Anterior cingulate cortex (tissue), 58 donors: ENCODE measurements at regions not wholly inside any gene's neighbourhood (a gene's known extent, or its start where the extent isn't known, plus 50 kb on each side); places are given as distances from the start of the nearest gene placed in this dataset.
"Not testable (repeated sequence)": the region's sequence is repeated elsewhere in the genome, so short reads cannot be mapped to it uniquely, and the experiment has no call there.

Experiments
- DNase-seq, 58 donors: peaks; one replicate each; lab custom pipeline; 2025; lab: John Stamatoyannopoulos, UW

DNA sequence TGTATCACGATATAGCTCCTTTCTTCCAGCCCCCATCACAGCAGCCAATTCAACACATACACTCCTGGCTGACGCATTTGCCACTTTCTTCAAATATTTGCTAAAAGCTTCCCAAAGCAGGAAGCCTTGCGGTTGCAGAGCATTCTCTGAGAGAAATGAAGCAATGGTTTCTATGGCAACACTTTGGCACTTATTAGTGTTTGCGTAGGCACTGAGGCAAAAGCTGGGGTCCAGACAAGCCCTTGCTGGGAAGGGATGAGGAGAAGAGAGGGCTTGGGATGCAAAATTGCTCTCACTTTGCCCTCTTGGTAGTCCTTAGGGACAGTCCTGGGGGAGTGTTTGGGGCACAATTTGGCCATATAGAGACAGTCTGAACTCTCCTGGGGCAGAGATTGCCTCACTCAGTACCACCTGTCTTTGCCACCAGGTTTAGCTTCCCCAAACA lies 55.0 kb upstream of the PAK3 start:
- DNase-seq: peak in 27 of 58 donors; percentile 0 to 43 (median 2)

DNA sequence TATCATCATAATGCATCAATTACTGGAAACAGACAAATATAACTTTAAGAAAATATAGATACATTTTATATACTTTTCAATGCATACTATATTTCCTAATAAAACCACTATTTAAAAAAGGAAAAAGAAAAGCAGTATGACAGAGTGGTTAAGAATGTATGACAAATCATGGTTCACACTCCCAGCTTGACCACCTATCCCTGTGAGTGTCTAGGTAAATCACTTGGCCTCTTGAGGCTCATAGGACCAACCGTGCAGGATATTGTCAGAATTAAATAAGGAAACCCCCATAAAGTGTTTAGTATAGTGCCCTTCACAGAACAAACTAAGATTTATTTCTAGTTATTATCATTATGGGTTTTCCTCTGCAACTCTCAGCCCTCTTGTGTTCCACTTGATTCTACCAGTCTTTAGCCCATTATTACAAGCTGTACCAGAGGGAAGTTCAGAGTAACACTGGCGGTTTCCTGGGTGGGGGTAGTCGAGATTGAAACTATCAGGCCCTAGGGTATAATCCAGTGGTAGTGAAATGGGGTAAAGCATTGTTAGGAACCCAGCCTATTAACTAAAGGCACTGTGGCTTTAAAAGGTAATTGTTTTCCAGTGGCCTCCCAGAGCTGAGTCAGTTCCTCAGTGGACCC lies 55.5 kb upstream of the PAK3 start:
- no peak for DNase-seq

DNA sequence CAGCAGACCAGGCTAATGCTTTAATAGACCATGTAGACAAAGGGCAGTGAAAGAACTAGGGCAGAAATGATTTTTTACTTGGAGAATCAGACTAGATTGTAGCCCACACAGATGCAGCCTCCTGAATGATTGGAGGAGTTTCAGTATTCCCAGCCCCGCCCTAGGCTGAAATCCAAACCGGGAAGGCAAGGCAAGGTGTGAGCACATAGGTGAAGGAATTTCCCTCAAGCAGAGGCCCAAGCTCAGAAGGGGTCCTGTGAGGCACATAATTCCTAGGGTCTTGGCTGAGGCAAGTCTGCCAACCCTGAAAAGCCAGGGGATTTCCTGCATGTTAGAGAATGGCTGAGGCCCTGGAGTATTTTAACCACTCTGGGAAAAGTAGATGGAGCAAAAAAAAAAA lies 56.4 kb upstream of the PAK3 start:
- DNase-seq: no peak

DNA sequence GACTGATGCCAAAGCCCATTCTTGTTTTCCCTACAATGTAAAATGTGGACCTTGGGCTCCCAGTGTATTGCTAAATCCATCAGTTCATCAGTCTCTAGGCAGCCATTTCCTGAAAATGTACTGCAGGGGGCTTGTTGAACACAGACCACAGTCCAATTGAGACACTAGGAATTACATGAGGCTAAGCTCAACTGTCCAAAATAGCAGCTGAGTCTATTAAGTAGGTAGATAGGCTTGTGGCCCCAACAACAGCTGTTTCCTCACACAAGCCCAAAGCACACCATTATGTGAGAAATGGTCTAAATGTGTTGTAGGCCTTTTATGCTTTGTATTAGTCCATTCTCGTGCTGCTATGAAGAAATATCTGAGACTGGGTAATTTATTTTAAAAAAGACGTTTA lies 60.0 kb upstream of the PAK3 start:
- DNase-seq: no peak

DNA sequence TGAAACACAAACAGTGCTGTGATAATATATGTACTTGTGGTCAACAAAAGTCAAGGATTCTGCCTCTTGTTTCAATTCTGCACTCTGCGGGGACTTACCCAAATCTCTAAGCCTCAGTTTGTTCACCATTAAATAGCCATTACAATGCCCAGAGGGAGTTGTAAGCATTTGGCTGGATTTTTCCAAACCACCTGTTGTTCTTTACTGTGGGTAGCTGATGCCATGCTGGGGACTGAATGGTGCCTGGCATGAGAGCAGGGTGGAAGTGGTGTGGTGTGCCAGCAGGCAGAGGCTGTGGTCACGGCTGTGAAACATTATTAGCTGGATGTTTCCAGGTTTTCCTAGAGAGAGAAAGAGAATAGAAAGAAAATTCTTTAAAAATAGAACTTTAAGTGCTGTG lies 60.7 kb upstream of the PAK3 start:
- no peak for DNase-seq

DNA sequence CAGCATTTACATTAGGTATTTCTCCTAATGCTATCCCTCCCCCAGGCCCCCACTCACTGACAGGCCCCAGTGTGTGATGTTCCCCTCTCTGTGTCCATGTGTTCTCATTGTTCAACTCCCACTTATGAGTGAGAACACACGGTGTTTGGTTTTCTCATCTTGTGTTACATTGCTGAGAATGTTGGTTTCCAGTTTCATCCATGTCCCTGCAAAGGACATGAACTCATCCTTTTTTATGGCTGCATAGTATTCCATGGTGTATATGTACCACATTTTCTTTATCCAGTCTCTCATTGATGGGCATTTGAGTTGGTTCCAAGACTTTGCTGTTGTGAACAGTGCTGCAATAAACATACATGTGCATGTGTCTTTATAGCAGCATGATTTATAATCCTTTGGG lies 73.0 kb upstream of the PAK3 start:
- not testable (repeated sequence) for DNase-seq

DNA sequence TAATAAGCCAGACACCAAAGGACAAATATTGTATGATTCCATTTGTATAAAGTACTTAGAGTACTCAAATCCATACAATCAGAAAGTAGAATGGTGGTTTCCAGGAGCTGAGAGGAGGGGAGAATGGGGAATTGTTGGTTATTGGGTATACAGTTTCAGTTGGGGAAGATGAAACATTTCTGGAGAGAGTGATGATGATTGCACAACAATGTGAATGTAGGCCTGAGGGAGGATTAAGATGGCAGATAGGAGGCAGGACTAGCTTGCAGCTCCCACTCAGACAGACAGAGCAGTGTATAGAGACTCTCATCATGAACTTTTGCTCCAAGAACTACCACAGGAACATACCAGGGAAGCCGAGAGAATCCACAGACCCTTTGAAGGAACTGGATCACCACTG lies 75.7 kb upstream of the PAK3 start:
- no peak for DNase-seq

DNA sequence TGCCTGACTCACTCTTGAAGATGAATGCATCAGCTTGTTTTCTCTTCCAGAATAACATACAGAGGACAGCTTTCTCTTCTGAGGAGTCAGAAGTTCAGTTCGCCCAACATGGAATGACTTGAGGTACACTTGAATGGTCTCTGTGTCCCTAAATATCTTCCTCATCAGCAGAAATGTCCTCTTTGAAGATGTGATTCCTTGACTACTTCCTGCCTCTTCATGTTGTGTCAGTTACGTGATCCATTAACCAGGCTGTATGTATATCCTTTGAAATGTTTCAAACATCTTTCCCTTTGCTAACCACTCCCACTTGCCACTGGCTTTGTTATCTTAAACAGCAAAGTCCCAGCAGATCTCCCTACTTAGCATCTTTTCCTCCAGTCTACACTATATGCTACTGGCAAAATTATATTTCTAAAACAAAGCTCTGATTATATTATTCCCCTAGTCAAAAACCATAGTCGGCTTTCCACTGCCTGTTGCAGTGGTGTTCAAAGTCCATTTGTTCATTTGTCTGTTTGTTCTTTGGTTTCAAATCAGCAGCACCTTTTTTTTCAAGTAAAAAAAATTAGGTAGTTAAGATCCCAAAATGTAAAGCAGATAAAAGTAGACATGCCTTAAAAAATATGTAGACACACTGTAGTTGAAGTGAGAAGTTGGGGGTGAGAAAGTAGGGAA lies 82.1 kb upstream of the PAK3 start:
- DNase-seq: no peak

DNA sequence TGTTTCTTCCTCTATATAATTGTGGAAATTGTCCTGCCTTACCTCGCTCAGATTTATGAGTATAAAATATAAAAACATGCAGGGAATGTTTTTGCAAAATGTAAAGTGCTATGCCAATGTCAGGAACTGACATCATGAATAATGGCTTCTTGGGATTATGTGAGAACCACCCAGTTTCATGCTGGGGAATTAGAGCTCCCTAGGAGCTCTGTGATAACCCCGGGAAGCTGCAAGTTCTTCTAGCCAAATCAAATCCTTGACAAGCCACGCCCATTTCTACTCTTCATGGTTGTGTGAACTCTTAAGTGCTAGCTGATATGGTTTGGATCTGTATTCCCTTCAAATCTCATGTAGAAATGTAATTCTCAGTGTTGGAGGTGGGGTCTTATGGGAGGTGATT lies 85.9 kb upstream of the PAK3 start:
- no peak for DNase-seq

DNA sequence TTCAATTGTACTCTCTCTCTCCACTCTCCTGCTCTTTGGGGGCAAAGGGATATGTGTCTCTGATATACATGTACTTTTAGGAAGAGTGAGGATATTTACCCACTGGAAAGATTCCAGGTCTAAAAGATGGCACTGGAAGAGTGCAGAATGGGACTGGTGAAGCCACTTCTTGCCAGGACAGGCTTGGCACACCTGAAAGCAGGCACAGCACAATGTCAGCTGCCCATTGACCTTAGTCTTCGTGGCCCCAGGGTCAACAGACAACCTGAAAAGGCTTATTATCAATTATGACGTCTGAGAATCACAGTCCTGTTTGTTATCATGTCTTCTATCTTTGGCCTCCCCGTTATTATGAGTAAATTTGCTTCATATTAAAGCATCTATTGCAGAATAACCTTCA lies 86.7 kb upstream of the PAK3 start:
- no peak for DNase-seq

DNA sequence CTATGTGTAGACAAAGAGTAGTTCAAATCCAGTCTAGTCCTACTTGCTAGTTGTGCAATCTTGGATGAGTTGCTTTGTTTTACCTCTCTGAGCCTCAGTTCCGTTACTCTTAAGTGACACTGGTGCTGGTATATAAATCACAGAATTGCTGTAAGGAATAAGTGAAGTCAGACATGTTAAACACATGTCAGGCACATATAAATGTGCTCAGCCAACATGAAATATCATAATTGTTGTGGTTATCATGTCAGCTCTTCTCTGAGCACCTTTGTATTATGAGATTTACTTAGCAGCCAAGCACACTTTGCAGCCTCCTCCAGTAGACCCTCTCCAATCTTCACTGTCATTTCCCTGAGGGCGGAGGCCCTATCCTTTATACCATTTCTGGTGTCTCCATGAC lies 87.9 kb upstream of the PAK3 start:
- DNase-seq: no peak

DNA sequence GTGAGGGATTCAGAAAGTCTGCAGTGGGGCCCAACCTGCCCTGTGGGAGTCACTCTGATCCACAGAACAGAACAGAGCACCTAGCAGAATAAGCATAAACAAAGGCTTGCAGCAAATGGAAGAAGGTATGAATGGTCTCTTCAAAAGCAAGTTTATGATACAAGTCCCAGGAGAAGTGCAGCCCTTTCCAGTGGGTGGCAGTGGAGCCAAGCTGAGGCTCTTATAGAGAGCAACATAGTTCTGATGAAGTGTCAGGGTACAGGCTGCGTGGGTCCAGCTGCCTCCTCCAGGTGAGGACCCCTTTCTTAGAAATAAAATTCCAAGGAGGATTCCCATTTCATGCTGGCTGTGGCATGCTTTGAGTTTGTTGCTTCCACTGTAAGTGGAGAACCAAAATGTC lies 88.8 kb upstream of the PAK3 start:
- DNase-seq: no peak

DNA sequence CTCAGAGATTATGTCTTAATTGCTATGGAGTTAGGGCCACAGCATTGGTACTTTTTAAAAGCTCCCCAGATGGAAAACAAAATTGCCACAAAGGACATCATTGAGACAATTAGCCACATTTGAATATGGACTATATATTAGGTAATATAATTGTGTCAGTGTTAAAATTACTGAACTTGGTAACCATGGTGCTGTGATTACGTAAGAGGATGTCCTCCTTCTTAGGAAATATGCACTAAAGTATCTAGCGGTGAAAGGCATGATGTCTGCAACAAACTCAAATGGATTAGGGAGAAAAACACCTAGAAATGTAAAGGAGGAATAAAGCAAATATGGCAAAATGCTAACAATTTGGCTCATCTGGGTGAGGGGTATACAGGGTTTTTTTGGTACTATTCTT lies 89.9 kb upstream of the PAK3 start:
- DNase-seq: no peak

DNA sequence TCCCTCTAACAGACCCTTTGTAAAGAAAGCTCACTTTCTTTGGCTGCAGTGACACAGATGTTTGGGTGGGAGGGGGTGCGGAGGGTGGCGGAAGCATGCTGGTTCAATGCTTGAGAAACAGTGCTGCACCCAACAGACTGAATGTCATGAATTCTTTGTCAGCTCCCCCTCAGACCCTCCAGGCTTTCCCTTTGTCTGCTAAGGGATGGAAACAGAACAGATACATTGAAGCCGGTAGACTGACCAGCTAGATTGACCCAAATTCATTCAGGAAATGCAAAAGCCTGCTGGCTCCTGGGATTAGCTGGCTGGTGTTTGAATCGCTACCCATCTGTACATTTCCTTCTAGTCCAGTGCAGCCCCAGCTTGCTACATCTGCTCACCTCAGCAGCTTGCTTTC lies 90.8 kb upstream of the PAK3 start:
- no peak for DNase-seq

DNA sequence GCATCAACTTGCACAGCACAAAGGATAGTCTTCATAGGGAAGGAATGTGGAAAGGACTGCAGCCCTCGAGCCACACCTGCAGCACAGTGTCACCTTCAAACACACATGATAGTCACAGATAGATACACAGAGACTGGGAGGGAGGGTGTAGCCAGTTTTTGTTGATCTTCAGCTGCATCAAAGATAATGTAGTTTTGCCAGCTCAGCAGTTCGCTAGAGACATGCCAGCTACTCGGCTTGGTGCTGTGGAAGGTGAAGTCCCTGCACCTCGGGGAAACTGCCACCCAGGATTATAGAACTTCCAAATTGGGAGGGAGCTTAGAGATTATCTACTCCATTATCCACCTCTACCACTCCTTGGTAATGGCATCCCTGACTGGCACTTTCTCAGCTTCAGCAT lies 92.9 kb upstream of the PAK3 start:
- no peak for DNase-seq

DNA sequence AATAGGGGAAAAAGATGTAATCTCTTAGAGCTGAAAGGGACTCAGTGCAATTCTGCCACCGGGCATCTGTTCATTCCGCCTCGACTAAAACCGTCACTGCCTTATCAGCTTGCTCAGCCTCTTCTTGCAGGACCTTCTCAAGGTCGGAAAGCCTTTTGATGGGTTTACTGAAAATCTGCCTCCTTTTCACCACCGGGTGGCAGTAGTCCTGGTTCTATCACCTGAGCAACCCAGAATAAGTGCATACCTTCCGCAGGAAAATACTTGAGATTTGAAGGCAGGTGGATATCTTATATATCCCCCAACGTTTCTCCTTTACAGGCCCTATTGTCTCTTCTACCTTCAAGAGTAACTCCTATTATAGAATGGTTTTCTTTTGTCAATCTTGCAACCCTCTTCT lies 103.4 kb upstream of the PAK3 start:
- no peak for DNase-seq

DNA sequence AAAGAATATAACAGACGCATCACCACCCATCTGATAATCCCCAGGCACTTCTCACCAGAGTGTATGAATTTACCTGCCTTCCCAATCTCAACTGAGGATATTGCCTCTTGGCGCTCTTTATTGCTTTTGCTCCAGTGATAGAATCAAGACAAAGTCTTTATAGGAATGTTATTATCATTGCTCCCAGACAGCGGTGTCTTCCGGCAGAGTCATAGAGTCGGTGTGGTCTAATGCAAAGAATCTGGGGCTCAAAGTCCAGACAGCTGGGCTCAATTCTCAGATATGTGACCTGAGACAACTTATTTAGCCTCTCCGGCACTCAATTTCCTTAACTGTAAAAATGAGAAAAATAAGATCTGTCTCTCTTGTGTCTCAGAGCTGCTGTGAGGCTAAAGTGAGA lies 106.1 kb upstream of the PAK3 start:
- no peak for DNase-seq

DNA sequence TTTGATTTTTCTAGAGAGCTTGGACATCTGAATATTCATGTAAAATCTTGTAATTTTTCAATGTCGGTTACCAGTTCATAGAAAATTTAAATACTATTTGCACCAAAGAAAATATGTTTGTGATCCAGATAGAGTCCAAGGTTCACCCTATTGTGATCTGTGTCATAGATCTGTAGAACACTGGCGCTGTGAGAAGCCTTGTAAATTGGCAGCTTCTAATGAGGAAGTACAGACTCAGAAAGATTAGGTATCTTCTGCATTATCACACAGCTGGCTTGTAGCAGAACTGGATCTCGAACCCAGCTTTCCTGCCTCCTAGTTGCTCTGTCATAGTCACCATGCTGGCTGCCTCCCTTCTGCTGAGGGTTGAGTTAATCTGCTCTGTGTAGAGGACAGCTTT lies 106.5 kb upstream of the PAK3 start:
- no peak for DNase-seq

DNA sequence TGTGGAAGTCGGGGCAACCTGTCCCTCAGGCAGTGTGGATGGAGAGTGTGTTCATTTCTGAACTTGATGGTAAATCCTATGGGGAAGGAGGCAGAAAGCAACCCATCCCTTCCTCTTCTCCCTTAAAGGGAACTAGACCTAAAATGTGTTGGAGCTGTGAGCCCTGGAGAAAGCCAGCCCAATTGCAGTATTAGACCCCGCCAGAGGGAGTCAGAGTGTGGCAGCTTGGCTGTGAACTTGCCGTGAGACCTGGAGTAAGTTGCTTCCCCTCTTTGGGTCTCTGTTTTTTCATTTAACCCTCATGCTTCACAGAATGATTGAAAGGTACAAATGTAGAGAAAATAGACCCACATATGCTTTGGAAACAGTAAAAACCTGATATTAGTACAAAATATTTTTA lies 108.7 kb upstream of the PAK3 start:
- no peak for DNase-seq

DNA sequence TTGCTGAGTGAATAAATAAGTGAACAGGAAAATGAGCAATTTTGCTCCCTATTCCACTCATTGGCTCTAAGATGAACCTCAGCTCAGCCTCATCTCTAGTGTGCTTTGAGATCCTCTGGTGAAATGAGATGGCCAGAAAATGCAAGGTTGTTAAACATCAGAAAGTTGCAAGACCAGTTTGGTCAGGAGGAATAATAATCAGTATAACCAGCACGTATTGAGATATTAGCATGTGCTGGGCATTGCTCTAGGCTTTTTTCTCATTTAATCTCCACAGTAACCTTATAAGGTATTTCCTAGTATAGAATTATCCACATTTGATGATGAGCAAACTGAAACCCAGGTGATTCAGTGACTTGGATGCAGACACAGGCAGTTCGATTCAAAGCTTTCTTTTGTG lies 110.5 kb upstream of the PAK3 start:
- DNase-seq: no peak

DNA sequence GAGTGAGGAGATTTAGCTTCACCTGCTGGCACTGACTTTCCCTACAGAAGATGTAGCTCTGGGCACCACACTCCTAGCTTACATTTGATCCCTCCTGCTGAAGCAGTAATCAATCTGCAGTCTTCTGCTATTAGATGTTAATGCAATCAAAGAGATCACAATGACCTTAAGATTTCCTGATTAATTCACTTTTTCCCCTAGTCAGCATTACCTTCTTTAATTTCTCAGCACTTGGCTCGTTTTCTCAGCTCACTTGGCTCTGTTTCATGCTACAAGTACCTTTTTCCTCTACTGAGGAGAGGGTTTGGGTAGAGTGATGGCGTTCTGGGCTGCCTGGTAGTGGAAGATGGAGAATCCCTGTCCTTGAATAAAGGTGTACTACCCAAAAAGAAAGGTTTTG lies 113.0 kb upstream of the PAK3 start:
- no peak for DNase-seq

DNA sequence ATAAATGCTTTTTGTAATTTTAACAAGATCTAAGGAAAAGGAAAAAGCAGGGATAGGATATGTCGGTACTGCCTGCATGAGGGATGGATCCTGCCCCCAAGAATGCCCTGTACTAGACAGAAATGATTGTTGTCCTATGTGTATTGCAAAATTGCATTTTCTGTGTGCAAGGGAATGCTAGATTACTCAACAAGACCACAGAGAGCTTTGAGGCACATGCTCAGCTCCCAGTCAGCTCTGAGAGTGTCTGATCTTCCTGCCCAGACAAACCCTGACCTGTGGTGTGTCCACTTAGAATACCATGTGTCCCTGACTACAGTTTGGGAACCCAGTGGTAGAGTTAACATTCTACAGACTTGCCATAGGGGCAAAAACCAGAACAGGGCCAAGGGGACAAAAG lies 129.2 kb upstream of the PAK3 start:
- no peak for DNase-seq

DNA sequence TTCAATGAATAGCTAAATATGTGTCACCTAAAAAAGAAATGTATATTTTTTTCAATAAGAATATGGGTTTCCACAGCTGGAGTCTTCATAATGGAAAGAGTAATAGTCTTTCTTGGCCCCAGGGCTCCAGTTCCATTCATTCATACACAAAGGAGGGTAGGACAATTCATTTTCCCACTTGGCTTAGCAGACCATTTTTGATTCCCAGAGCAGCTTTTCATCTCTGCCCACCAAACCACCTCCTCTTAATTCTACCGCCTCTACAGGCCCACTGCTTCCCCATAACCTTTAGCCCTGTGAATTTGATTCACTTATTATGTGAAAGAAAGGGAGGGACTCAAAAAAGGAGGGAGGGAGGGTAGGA lies 129.9 kb upstream of the PAK3 start:
- DNase-seq: no peak
